PC-3 (cell line): ENCODE measurements at regions not wholly inside any gene's neighbourhood (a gene's known extent, or its start where the extent isn't known, plus 50 kb on each side); places are given as distances from the start of the nearest gene placed in this dataset.

Experiments used
- ATAC-seq: fragments of 200-7000 bp; cut with Tn5 transposase; 2 replicates; pipeline ENCODE4 v1.9.1; 2020; ENCODE audit warnings: mild to moderate bottlenecking, moderate library complexity
- BruUV-seq: library from RNA; stranded (reverse); fragments of 400-500 nt; replicated peaks from 2 replicates; lab custom pipeline; 2021; lab: Mats Ljungman, UMichigan
- CTCF ChIA-PET: fragments of 300-600 bp; sonication (Branson Sonifier 250); formaldehyde crosslinking; loops from one replicate; lab custom pipeline; 2022; ENCODE audit warnings: antibody characterized with exemption; lab: Charles Lee
- POLR2A ChIA-PET: fragments of 300-600 bp; sonication (Branson Sonifier 250); formaldehyde crosslinking; loops from one replicate; lab custom pipeline; 2022; ENCODE audit warnings: antibody characterized with exemption; ENCODE audit not compliant: unreplicated experiment; lab: Charles Lee
- DNase-seq: peaks from one replicate; pipeline ENCODE4 v3.0.0-alpha.2; 2015
- H2AFZ ChIP-seq: fragments of 300-600 bp; sonication (generic); 2 replicates; pipeline ENCODE4 v1.6.0; 2016; ENCODE audit warnings: antibody characterized with exemption, low read length
- H3F3A ChIP-seq: fragments of 300-600 bp; sonication (generic); one replicate; pipeline ENCODE4 v1.6.0; 2017; ENCODE audit warnings: antibody characterized with exemption, low read length, control low read depth, mild to moderate bottlenecking; ENCODE audit not compliant: unreplicated experiment
- H3K27ac ChIP-seq: fragments of 300-600 bp; sonication (generic); 2 replicates; pipeline ENCODE4 v1.5.1; 2016; ENCODE audit warnings: mild to moderate bottlenecking, low read length
- H3K27me3 ChIP-seq: fragments of 300-600 bp; sonication (generic); 2 replicates; pipeline ENCODE4 v1.6.1; 2016; ENCODE audit warnings: low read length, mixed read lengths
- H3K36me3 ChIP-seq: fragments of 300-600 bp; sonication (generic); 2 replicates; pipeline ENCODE4 v1.6.1; 2016; ENCODE audit warnings: low read depth, mixed run types, low read length, mixed read lengths
- H3K4me1 ChIP-seq: fragments of 300-600 bp; sonication (generic); 2 replicates; pipeline ENCODE4 v1.5.1; 2016; ENCODE audit warnings: low read length; ENCODE audit not compliant: insufficient read depth
- H3K4me2 ChIP-seq: fragments of 300-600 bp; sonication (generic); 2 replicates; pipeline ENCODE4 v1.6.0; 2016; ENCODE audit warnings: low read length
- H3K4me3 ChIP-seq: fragments of 300-600 bp; sonication (generic); 2 replicates; pipeline ENCODE4 v1.5.1; 2016; ENCODE audit warnings: mild to moderate bottlenecking, low read length, mixed read lengths
- H3K79me2 ChIP-seq: fragments of 300-600 bp; sonication (generic); 2 replicates; pipeline ENCODE4 v1.6.1; 2017; ENCODE audit warnings: low read length, mixed read lengths
- H3K9ac ChIP-seq: fragments of 300-600 bp; sonication (generic); 2 replicates; pipeline ENCODE4 v1.6.0; 2016; ENCODE audit warnings: mild to moderate bottlenecking, low read length
- H3K9me2 ChIP-seq: fragments of 300-600 bp; sonication (generic); replicated peaks from 2 replicates; pipeline ENCODE4 v1.6.1; 2016; ENCODE audit warnings: mixed run types, low read length, mixed read lengths
- H3K9me3 ChIP-seq: fragments of 300-600 bp; sonication (generic); 2 replicates; pipeline ENCODE4 v1.6.1; 2016; ENCODE audit warnings: low read length, mixed read lengths
- H4K20me1 ChIP-seq: fragments of 300-600 bp; sonication (generic); 2 replicates; pipeline ENCODE4 v1.6.1; 2016; ENCODE audit warnings: low read length, mixed read lengths
- CTCF ChIP-seq: fragments of 300-600 bp; sonication (generic); conservative IDR thresholded peaks from 2 replicates; pipeline ENCODE4 v1.5.1; 2017; ENCODE audit warnings: antibody characterized with exemption, low read depth, mild to moderate bottlenecking, low read length
- EZH2 ChIP-seq: fragments of 300-600 bp; sonication (generic); IDR thresholded peaks from one replicate; pipeline ENCODE4 v1.6.1; 2017; ENCODE audit warnings: antibody characterized with exemption, mild to moderate bottlenecking, low read length; ENCODE audit not compliant: unreplicated experiment
- EZH2phosphoT487 ChIP-seq: fragments of 300-600 bp; sonication (generic); IDR thresholded peaks from 2 replicates; pipeline ENCODE4 v1.6.1; 2018; ENCODE audit warnings: mild to moderate bottlenecking, antibody characterized with exemption, low read length, borderline replicate concordance
- intact Hi-C: fragments of 100-400 bp; cut with micrococcal nuclease; formaldehyde crosslinking; loops from 2 replicates; pipeline ENCODE4 v1.9.0; 2023

- Histone ChIP-seq H4K20me1 (no peaks in the 10 kb centered on the region), H3K4me1 (no peaks in the 10 kb centered on the region), H3K27ac (no peak overlapping the region), H3K9me3 (no peaks in the 10 kb centered on the region), H3K4me3 (no peak overlapping the region), H3K4me2 (no peak overlapping the region), H2AFZ (no peak overlapping the region), H3K79me2 (no peaks in the 10 kb centered on the region), H3F3A (no peaks in the 10 kb centered on the region), H3K27me3 (peaks cover 35% of the 10 kb centered on the region), H3K9ac (no peak overlapping the region), H3K36me3 (no peaks in the 10 kb centered on the region), H3K9me2 (no peaks in the 10 kb centered on the region)
- DNase-seq (no peak), ATAC-seq (no peak)
- no peak for TF ChIP-seq CTCF
- TF ChIP-seq EZH2phosphoT487: no peak
- no peak for TF ChIP-seq EZH2
- ChIA-PET POLR2A (no interaction called here), CTCF (no interaction called here)
- intact Hi-C loops: no loop called here
- no TSS peak for BruUV-seq
These were observed 123.9 kb downstream of the ZNF664 start for GRCh38 chr12:124096869-124097434.

GRCh38 chr12:124097701-124098100 is 124.7 kb downstream of the ZNF664 start:
- ATAC-seq: no peak
- no peaks in the 10 kb centered on the region for H3K79me2 ChIP-seq
- H3K4me2 ChIP-seq: no peak overlapping the region
- H3K36me3 ChIP-seq: no peaks in the 10 kb centered on the region
- no peak for DNase-seq
- H3K9ac ChIP-seq: no peak overlapping the region
- H3K27ac ChIP-seq: no peak overlapping the region
- ChIA-PET POLR2A (no interaction called here), CTCF (no interaction called here)
- TF ChIP-seq EZH2 (no peak), CTCF (no peak), EZH2phosphoT487 (no peak)
- no peaks in the 10 kb centered on the region for H3K9me2 ChIP-seq
- no peaks in the 10 kb centered on the region for H4K20me1 ChIP-seq
- H3K4me3 ChIP-seq: no peak overlapping the region
- no peak overlapping the region for H2AFZ ChIP-seq
- H3K4me1 ChIP-seq: no peaks in the 10 kb centered on the region
- peaks cover 35% of the 10 kb centered on the region for H3K27me3 ChIP-seq
- BruUV-seq: no TSS peak
- intact Hi-C loops: no loop called here
- no peaks in the 10 kb centered on the region for H3F3A ChIP-seq
- no peaks in the 10 kb centered on the region for H3K9me3 ChIP-seq

DNA sequence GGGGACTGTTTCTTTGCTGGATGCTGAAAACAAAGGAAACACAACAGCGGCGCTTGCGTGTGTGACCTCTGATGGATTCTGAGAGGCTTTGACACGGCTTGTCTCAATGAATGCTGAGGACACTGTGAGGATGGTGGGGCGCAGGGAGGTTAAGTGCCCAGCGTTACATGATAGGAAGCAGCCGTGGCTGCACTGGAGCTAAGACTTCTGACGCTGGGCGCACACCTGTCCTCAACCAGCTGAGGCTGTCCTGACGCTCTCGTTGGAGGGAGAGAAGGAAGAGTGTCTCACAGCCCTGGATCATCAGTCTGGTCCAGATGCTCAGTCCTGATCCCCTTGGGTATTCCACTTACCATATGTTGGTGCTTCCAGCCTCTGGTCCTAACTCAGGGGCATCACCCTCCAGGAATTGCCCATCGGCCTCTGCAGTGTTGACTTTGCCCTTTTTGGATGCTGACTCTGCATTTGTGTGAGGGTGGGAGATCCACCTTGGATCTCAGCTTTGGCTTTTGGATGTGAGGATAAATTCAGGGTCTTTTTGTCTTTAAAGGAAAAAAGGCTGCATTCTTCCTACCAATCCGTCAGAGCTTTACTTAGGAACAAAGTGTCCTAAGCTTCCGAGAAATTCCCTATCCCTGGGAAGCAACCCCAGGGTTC is 125.2 kb downstream of the ZNF664 start:
- H4K20me1 ChIP-seq: no peaks in the 10 kb centered on the region
- H3K9me2 ChIP-seq: no peaks in the 10 kb centered on the region
- no peaks in the 10 kb centered on the region for H3K79me2 ChIP-seq
- no peaks in the 10 kb centered on the region for H3K4me1 ChIP-seq
- TF ChIP-seq CTCF: no peak
- no peak for TF ChIP-seq EZH2phosphoT487
- H3K27ac ChIP-seq: no peak overlapping the region
- ATAC-seq: no peak
- CTCF ChIA-PET: no interaction called here
- H3K36me3 ChIP-seq: no peaks in the 10 kb centered on the region
- H3K9me3 ChIP-seq: no peaks in the 10 kb centered on the region
- POLR2A ChIA-PET: no interaction called here
- no peak overlapping the region for H3K4me2 ChIP-seq
- H2AFZ ChIP-seq: no peak overlapping the region
- H3K9ac ChIP-seq: no peak overlapping the region
- no TSS peak for BruUV-seq
- intact Hi-C loops: no loop called here
- H3K27me3 ChIP-seq: peaks cover 35% of the 10 kb centered on the region
- H3K4me3 ChIP-seq: no peak overlapping the region
- no peaks in the 10 kb centered on the region for H3F3A ChIP-seq
- DNase-seq: no peak
